H1 (cell line): ENCODE measurements at regions not wholly inside any gene's neighbourhood (a gene's known extent, or its start where the extent isn't known, plus 50 kb on each side); places are given as distances from the start of the nearest gene placed in this dataset.

Experiments
- CHD7 ChIP-seq: fragments of 300-600 bp; sonication (generic); IDR thresholded peaks from 2 replicates; pipeline ENCODE4 v1.7.1; 2012; ENCODE audit warnings: low read length, moderate library complexity, mild to moderate bottlenecking, inconsistent platforms; ENCODE audit not compliant: insufficient replicate concordance
- KDM5A ChIP-seq: fragments of 200-600 bp; IDR thresholded peaks from 2 replicates; pipeline ENCODE4 v1.7.1; 2012; ENCODE audit warnings: mild to moderate bottlenecking, low read length, inconsistent platforms, mixed read lengths
- NANOG ChIP-seq: IDR thresholded peaks from 2 replicates; pipeline ENCODE4 v1.6.1; 2011; ENCODE audit warnings: low read length, low read depth, mild to moderate bottlenecking, inconsistent platforms; ENCODE audit not compliant: insufficient read depth, poor library complexity, severe bottlenecking
- POU5F1 ChIP-seq: IDR thresholded peaks from 2 replicates; pipeline ENCODE4 v1.6.1; 2011; ENCODE audit warnings: low read depth, mild to moderate bottlenecking, low read length, moderate library complexity
- RXRA ChIP-seq: IDR thresholded peaks from 2 replicates; pipeline ENCODE4 v1.6.1; 2011; ENCODE audit warnings: low read depth, mild to moderate bottlenecking, low read length, moderate library complexity; ENCODE audit not compliant: insufficient read depth
- SIRT6 ChIP-seq: IDR thresholded peaks from one replicate; pipeline ENCODE4 v1.7.1; 2012; ENCODE audit warnings: low read length, inconsistent platforms
- TAF7 ChIP-seq: optimal IDR thresholded peaks from 2 replicates; pipeline ENCODE3; 2011; ENCODE audit warnings: low read depth, mild to moderate bottlenecking, inconsistent platforms, low read length, moderate library complexity, borderline replicate concordance
- TEAD4 ChIP-seq: IDR thresholded peaks from 2 replicates; pipeline ENCODE4 v1.6.1; 2012; ENCODE audit warnings: low read depth, low read length, inconsistent platforms, mixed read lengths
- TF ChIP-seq, protein P1 (sequence below): IDR thresholded peaks from 2 replicates; pipeline ENCODE4 v1.6.1; 2012; ENCODE audit warnings: low read length, inconsistent platforms

- no peak for TF ChIP-seq CHD7
- no peak for TF ChIP-seq POU5F1
- TF ChIP-seq, protein P1, sequence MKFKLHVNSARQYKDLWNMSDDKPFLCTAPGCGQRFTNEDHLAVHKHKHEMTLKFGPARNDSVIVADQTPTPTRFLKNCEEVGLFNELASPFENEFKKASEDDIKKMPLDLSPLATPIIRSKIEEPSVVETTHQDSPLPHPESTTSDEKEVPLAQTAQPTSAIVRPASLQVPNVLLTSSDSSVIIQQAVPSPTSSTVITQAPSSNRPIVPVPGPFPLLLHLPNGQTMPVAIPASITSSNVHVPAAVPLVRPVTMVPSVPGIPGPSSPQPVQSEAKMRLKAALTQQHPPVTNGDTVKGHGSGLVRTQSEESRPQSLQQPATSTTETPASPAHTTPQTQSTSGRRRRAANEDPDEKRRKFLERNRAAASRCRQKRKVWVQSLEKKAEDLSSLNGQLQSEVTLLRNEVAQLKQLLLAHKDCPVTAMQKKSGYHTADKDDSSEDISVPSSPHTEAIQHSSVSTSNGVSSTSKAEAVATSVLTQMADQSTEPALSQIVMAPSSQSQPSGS = no peak
- TF ChIP-seq KDM5A = no peak
- TF ChIP-seq RXRA = no peak
- TF ChIP-seq TEAD4 = no peak
- TF ChIP-seq NANOG = no peak
- TF ChIP-seq TAF7 = no peak
- no peak for TF ChIP-seq SIRT6
Observed at GRCh38 chr7:153405704-153406485, 646.3 kb upstream of the DPP6 start (continued).
